OCI-M1 (cell line): ENCODE measurements at regions not wholly inside any gene's neighbourhood (a gene's known extent, or its start where the extent isn't known, plus 50 kb on each side); places are given as distances from the start of the nearest gene placed in this dataset.
"Not testable (repeated sequence)": the region's sequence is repeated elsewhere in the genome, so short reads cannot be mapped to it uniquely, and the experiment has no call there.

Source experiments
- DNase-seq: peaks from one replicate; lab custom pipeline; 2025; lab: John Stamatoyannopoulos, UW

GRCh38 chr18:57954935-57955334, 89.1 kb upstream of the NEDD4L start:
- no peak for DNase-seq

- no peak for DNase-seq
These were observed 90.1 kb upstream of the NEDD4L start for GRCh38 chr18:57953883-57954282.

GRCh38 chr18:57951999-57952774, 91.8 kb upstream of the NEDD4L start:
- no peak for DNase-seq

- DNase-seq = no peak
These were observed 92.8 kb upstream of the NEDD4L start for GRCh38 chr18:57951117-57951796.

- DNase-seq = no peak
These were observed 93.5 kb upstream of the NEDD4L start for GRCh38 chr18:57950542-57950941.

- DNase-seq = not testable (repeated sequence)
These were observed 94.7 kb upstream of the NEDD4L start for GRCh38 chr18:57949335-57949734.

GRCh38 chr18:57947117-57947516, 96.9 kb upstream of the NEDD4L start:
- no peak for DNase-seq

- DNase-seq = no peak
These were observed 100.3 kb upstream of the NEDD4L start for GRCh38 chr18:57943723-57944122.

GRCh38 chr18:57942493-57942892, 101.5 kb upstream of the NEDD4L start:
- no peak for DNase-seq

- DNase-seq = no peak
These were observed 102.1 kb upstream of the NEDD4L start for GRCh38 chr18:57941841-57942489.

GRCh38 chr18:57940166-57940660, 103.8 kb upstream of the NEDD4L start:
- no peak for DNase-seq

GRCh38 chr18:57934375-57934774, 109.7 kb upstream of the NEDD4L start:
- not testable (repeated sequence) for DNase-seq

GRCh38 chr18:57931038-57931437, 113.0 kb upstream of the NEDD4L start:
- DNase-seq = peak; percentile 45

- DNase-seq = peak; percentile 38
These were observed 113.5 kb upstream of the NEDD4L start for GRCh38 chr18:57930476-57930875.

GRCh38 chr18:57929922-57930321, 114.1 kb upstream of the NEDD4L start:
- no peak for DNase-seq

GRCh38 chr18:57928466-57928865, 115.6 kb upstream of the NEDD4L start:
- no peak for DNase-seq

- DNase-seq = no peak
These were observed 116.5 kb upstream of the NEDD4L start for GRCh38 chr18:57927511-57927910.

GRCh38 chr18:57925706-57926105, 118.3 kb upstream of the NEDD4L start:
- DNase-seq = no peak

- DNase-seq = no peak
These were observed 120.4 kb upstream of the NEDD4L start for GRCh38 chr18:57923611-57924010.

- DNase-seq = no peak
These were observed 119.8 kb upstream of the ATP8B1 start for GRCh38 chr18:57922885-57923284.

GRCh38 chr18:57921708-57922107, 118.6 kb upstream of the ATP8B1 start:
- peak; percentile 74 for DNase-seq

- DNase-seq = no peak
These were observed 116.9 kb upstream of the ATP8B1 start for GRCh38 chr18:57920036-57920435.

GRCh38 chr18:57918601-57919000, 115.5 kb upstream of the ATP8B1 start:
- no peak for DNase-seq
